MM.1S (cell line): ENCODE measurements at regions not wholly inside any gene's neighbourhood (a gene's known extent, or its start where the extent isn't known, plus 50 kb on each side); places are given as distances from the start of the nearest gene placed in this dataset.

Experiments used
- DNase-seq: peaks from one replicate; pipeline ENCODE4 v3.0.0-alpha.2; 2015
- H2AFZ ChIP-seq: fragments of 300-600 bp; sonication (generic); 2 replicates; pipeline ENCODE4 v1.6.0; 2016; ENCODE audit warnings: antibody characterized with exemption, low read length
- H3F3A ChIP-seq: fragments of 300-600 bp; sonication (generic); 2 replicates; pipeline ENCODE4 v1.6.1; 2016; ENCODE audit warnings: mild to moderate bottlenecking, antibody characterized with exemption, low read length, moderate library complexity, mixed read lengths; ENCODE audit not compliant: insufficient read depth
- H3K27ac ChIP-seq: fragments of 300-600 bp; sonication (generic); 2 replicates; pipeline ENCODE4 v1.5.1; 2016; ENCODE audit warnings: mild to moderate bottlenecking, low read length
- H3K27me3 ChIP-seq: fragments of 300-600 bp; sonication (generic); replicated peaks from 2 replicates; pipeline ENCODE4 v1.6.0; 2016; ENCODE audit warnings: low read length; ENCODE audit not compliant: insufficient read depth
- H3K36me3 ChIP-seq: fragments of 300-600 bp; sonication (generic); replicated peaks from 2 replicates; pipeline ENCODE4 v1.6.1; 2016; ENCODE audit warnings: mild to moderate bottlenecking, low read length, mixed read lengths; ENCODE audit not compliant: insufficient read depth
- H3K4me1 ChIP-seq: fragments of 300-600 bp; sonication (generic); 2 replicates; pipeline ENCODE4 v1.6.1; 2016; ENCODE audit warnings: low read length, mixed read lengths
- H3K4me2 ChIP-seq: fragments of 300-600 bp; sonication (generic); 2 replicates; pipeline ENCODE4 v1.6.0; 2016; ENCODE audit warnings: low read depth, low read length
- H3K4me3 ChIP-seq: fragments of 300-600 bp; sonication (generic); 2 replicates; pipeline ENCODE4 v1.5.1; 2016; ENCODE audit warnings: low read length, mixed read lengths
- H3K79me2 ChIP-seq: fragments of 300-600 bp; sonication (generic); 2 replicates; pipeline ENCODE4 v1.6.1; 2016; ENCODE audit warnings: mixed run types, low read length, mixed read lengths
- H3K9ac ChIP-seq: fragments of 300-600 bp; sonication (generic); 2 replicates; pipeline ENCODE4 v1.6.1; 2016; ENCODE audit warnings: low read length, mixed read lengths
- H3K9me2 ChIP-seq: fragments of 300-600 bp; sonication (generic); replicated peaks from 2 replicates; pipeline ENCODE4 v1.6.1; 2016; ENCODE audit warnings: mild to moderate bottlenecking, low read length, mixed read lengths; ENCODE audit not compliant: insufficient read depth
- H3K9me3 ChIP-seq: fragments of 300-600 bp; sonication (generic); replicated peaks from 2 replicates; pipeline ENCODE4 v1.6.1; 2016; ENCODE audit warnings: mild to moderate bottlenecking, low read length, mixed read lengths; ENCODE audit not compliant: insufficient read depth
- H4K20me1 ChIP-seq: fragments of 300-600 bp; sonication (generic); 2 replicates; pipeline ENCODE4 v1.6.1; 2016; ENCODE audit warnings: mild to moderate bottlenecking, low read length, moderate library complexity, mixed read lengths; ENCODE audit not compliant: insufficient read depth
- CTCF ChIP-seq: fragments of 300-600 bp; sonication (generic); IDR thresholded peaks from 2 replicates; pipeline ENCODE4 v1.5.1; 2016; ENCODE audit warnings: antibody characterized with exemption, low read length, mixed read lengths
- EZH2 ChIP-seq: fragments of 300-600 bp; sonication (generic); optimal IDR thresholded peaks from 2 replicates; pipeline ENCODE3; 2017; ENCODE audit warnings: low read depth, mild to moderate bottlenecking, antibody characterized with exemption, low read length, mixed read lengths
- EZH2phosphoT487 ChIP-seq: fragments of 300-600 bp; sonication (generic); IDR thresholded peaks from 2 replicates; pipeline ENCODE4 v1.6.1; 2018; ENCODE audit warnings: antibody characterized with exemption, low read length

- no peak overlapping the region for H3K4me3 ChIP-seq
- H3K27ac ChIP-seq: no peak overlapping the region
- no peak overlapping the region for H3K4me2 ChIP-seq
- H3K27me3 ChIP-seq: no peaks in the 10 kb centered on the region
- no peaks in the 10 kb centered on the region for H3K9me2 ChIP-seq
- no peak overlapping the region for H2AFZ ChIP-seq
- no peaks in the 10 kb centered on the region for H3K36me3 ChIP-seq
- no peaks in the 10 kb centered on the region for H3K9me3 ChIP-seq
- H4K20me1 ChIP-seq: no peaks in the 10 kb centered on the region
- H3K9ac ChIP-seq: no peak overlapping the region
- TF ChIP-seq CTCF (no peak), EZH2phosphoT487 (no peak), EZH2 (no peak)
- DNase-seq: no peak
- no peaks in the 10 kb centered on the region for H3K4me1 ChIP-seq
- H3K79me2 ChIP-seq: no peaks in the 10 kb centered on the region
- H3F3A ChIP-seq: no peaks in the 10 kb centered on the region
These were observed 343.3 kb upstream of the KLF4 start for GRCh38 chr9:107832871-107833270.

- Histone ChIP-seq H3K36me3 (no peaks in the 10 kb centered on the region), H3K9ac (no peak overlapping the region), H3K9me3 (no peaks in the 10 kb centered on the region), H3K27me3 (no peaks in the 10 kb centered on the region), H3K4me1 (no peaks in the 10 kb centered on the region), H4K20me1 (no peaks in the 10 kb centered on the region), H3K27ac (no peak overlapping the region), H3K4me2 (no peak overlapping the region), H2AFZ (no peak overlapping the region), H3K79me2 (no peaks in the 10 kb centered on the region), H3K9me2 (no peaks in the 10 kb centered on the region), H3F3A (no peaks in the 10 kb centered on the region), H3K4me3 (no peak overlapping the region)
- TF ChIP-seq EZH2: no peak
- no peak for TF ChIP-seq CTCF
- TF ChIP-seq EZH2phosphoT487: no peak
- DNase-seq: no peak
These were observed 340.9 kb upstream of the KLF4 start for GRCh38 chr9:107830479-107830878.

- TF ChIP-seq EZH2 (no peak), EZH2phosphoT487 (no peak), CTCF (no peak)
- Histone ChIP-seq H3K4me3 (no peak overlapping the region), H3K9ac (no peak overlapping the region), H3K9me2 (no peaks in the 10 kb centered on the region), H3K27me3 (no peaks in the 10 kb centered on the region), H3K27ac (no peak overlapping the region), H3K79me2 (no peaks in the 10 kb centered on the region), H3K4me2 (no peak overlapping the region), H3K4me1 (no peaks in the 10 kb centered on the region), H3K36me3 (no peaks in the 10 kb centered on the region), H3K9me3 (no peaks in the 10 kb centered on the region), H3F3A (no peaks in the 10 kb centered on the region), H2AFZ (no peak overlapping the region), H4K20me1 (no peaks in the 10 kb centered on the region)
- no peak for DNase-seq
These were observed 338.3 kb upstream of the KLF4 start for GRCh38 chr9:107827884-107828283.
